Suprapubic skin (tissue), 4 donors: ENCODE measurements at regions not wholly inside any gene's neighbourhood (a gene's known extent, or its start where the extent isn't known, plus 50 kb on each side); places are given as distances from the start of the nearest gene placed in this dataset.

Experiments used
- DNase-seq, 2 donors: peaks; one replicate each; pipeline ENCODE4 v3.0.0-alpha.2; 2019; ENCODE audit warnings: low spot score in 2 of 2
- H3K27ac ChIP-seq: fragments of 200-600 bp; sonication (generic); one replicate; pipeline ENCODE4 v1.5.1; 2019
- H3K27me3 ChIP-seq: fragments of 200-600 bp; sonication (generic); one replicate; pipeline ENCODE4 v1.5.1; 2019
- H3K36me3 ChIP-seq: fragments of 200-600 bp; sonication (generic); one replicate; pipeline ENCODE4 v1.5.1; 2019
- H3K4me1 ChIP-seq: fragments of 200-600 bp; sonication (generic); one replicate; pipeline ENCODE4 v1.5.1; 2019
- H3K4me3 ChIP-seq: fragments of 200-600 bp; sonication (generic); one replicate; pipeline ENCODE4 v1.5.1; 2019; ENCODE audit warnings: mild to moderate bottlenecking
- H3K9me3 ChIP-seq: fragments of 200-600 bp; sonication (generic); one replicate; pipeline ENCODE4 v1.5.1; 2019
- EP300 ChIP-seq: sonication (generic); formaldehyde crosslinking; IDR thresholded peaks from one replicate; pipeline ENCODE4 v1.6.1; 2017; ENCODE audit warnings: antibody characterized with exemption
- POLR2A ChIP-seq, 2 donors: fragments of 450-650 bp; IDR thresholded peaks; one replicate each; pipeline ENCODE4 v1.6.1; 2017; ENCODE audit warnings: antibody characterized with exemption in 2 of 2, mild to moderate bottlenecking in 2 of 2, moderate library complexity in 2 of 2
- POLR2AphosphoS5 ChIP-seq, 3 donors: sonication (generic); formaldehyde crosslinking; IDR thresholded peaks; one replicate each; pipeline ENCODE4 v1.6.1; 2017; ENCODE audit warnings: antibody characterized with exemption in 3 of 3
- WGBS: methylation state at CpG from one replicate; pipeline ENCODE4 v1.1.5; 2018; 5-methylcytosine and 5-hydroxymethylcytosine counted together
- TF ChIP-seq, protein P1 (sequence below), 2 donors: fragments of 200-600 bp in 1 of 2; fragments of 450-650 bp in 1 of 2; sonication (generic) in 1 of 2; IDR thresholded peaks; one replicate each; pipeline ENCODE4 v1.5.1; 2016 to 2019; ENCODE audit warnings: antibody characterized with exemption in 2 of 2, mild to moderate bottlenecking in 1 of 2, moderate library complexity in 1 of 2

DNA sequence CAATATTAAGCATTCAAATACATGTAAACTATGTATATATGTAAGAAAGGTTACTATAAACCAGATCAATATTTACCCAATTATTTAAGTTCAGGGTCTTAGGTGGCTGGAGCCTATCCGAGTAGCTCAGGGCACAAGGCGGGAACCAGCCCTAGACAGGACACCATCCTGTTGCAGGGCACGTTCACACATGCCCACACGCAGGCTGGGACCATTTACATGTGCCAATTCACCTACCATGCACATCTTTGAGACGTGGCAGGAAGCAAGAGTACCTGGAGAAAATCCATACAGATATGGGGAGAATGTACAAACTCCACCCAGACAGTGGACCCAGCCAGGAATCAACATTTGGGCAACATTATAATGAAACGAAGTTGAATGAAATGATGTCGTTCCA lies 263.0 kb upstream of the E2F7 start:
- 65% methylated on average over 7 of the region's 7 CpGs for WGBS
- Histone ChIP-seq H3K4me3 (no peak overlapping the region), H3K27ac (no peak overlapping the region), H3K4me1 (peaks cover 27% of the 10 kb centered on the region), H3K27me3 (peaks cover 11% of the 10 kb centered on the region), H3K9me3 (no peaks in the 10 kb centered on the region), H3K36me3 (no peaks in the 10 kb centered on the region)
- DNase-seq, result no peak
- TF ChIP-seq POLR2A (IDR thresholded peaks at IDR 0.05), result no peak
- TF ChIP-seq, protein P1, sequence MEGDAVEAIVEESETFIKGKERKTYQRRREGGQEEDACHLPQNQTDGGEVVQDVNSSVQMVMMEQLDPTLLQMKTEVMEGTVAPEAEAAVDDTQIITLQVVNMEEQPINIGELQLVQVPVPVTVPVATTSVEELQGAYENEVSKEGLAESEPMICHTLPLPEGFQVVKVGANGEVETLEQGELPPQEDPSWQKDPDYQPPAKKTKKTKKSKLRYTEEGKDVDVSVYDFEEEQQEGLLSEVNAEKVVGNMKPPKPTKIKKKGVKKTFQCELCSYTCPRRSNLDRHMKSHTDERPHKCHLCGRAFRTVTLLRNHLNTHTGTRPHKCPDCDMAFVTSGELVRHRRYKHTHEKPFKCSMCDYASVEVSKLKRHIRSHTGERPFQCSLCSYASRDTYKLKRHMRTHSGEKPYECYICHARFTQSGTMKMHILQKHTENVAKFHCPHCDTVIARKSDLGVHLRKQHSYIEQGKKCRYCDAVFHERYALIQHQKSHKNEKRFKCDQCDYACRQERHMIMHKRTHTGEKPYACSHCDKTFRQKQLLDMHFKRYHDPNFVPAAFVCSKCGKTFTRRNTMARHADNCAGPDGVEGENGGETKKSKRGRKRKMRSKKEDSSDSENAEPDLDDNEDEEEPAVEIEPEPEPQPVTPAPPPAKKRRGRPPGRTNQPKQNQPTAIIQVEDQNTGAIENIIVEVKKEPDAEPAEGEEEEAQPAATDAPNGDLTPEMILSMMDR (IDR thresholded peaks at IDR 0.05), result no peak
- no peak for TF ChIP-seq POLR2AphosphoS5 (IDR thresholded peaks at IDR 0.05)
- no peak for TF ChIP-seq EP300

DNA sequence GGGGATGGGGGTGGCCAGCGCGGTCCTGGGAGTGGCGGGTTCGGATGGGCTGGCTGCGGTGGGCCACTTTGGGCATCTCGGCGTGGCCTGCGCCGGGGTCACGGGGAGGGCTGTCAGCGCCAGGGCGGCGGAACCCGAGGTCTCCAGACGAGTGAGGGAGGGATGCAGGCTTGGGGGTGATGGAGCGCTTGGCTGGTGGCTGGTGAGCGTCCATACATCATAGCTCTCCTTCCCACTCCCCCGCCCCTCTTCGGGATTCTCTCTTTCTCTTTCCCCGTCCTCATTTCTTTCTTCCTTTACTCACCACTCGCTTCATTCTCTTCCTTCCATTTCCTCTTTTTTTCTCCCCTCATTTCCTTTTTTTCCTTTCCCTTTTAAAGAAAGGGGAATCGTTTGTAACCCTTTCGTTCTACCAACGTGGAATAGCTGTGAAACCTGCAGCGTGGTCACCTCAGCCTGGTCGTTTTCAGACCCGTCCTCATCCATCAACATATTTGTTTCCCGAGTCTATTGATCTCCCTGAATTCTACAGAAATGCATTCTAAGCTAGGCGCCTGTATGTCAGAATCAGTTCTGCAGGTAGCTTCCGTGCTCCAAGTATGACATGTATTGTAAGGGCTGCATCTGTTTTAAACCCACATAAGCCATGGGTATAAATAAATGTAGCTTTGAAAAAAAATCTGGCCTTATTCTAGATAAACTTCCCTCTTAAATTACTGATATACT lies 260.3 kb upstream of the E2F7 start:
- Histone ChIP-seq H3K9me3 (no peaks in the 10 kb centered on the region), H3K27ac (no peak overlapping the region), H3K4me3 (peak overlapping the region; percentile 75), H3K27me3 (peaks cover 11% of the 10 kb centered on the region), H3K4me1 (peaks cover 27% of the 10 kb centered on the region), H3K36me3 (no peaks in the 10 kb centered on the region)
- peak in 1 of 2 donors; percentile 62 for DNase-seq
- no peak for TF ChIP-seq POLR2A (IDR thresholded peaks at IDR 0.05)
- TF ChIP-seq, protein P1 (IDR thresholded peaks at IDR 0.05), result no peak
- no peak for TF ChIP-seq EP300
- TF ChIP-seq POLR2AphosphoS5 (IDR thresholded peaks at IDR 0.05), result no peak
- WGBS, result 7% methylated on average over 24 of the region's 30 CpGs

DNA sequence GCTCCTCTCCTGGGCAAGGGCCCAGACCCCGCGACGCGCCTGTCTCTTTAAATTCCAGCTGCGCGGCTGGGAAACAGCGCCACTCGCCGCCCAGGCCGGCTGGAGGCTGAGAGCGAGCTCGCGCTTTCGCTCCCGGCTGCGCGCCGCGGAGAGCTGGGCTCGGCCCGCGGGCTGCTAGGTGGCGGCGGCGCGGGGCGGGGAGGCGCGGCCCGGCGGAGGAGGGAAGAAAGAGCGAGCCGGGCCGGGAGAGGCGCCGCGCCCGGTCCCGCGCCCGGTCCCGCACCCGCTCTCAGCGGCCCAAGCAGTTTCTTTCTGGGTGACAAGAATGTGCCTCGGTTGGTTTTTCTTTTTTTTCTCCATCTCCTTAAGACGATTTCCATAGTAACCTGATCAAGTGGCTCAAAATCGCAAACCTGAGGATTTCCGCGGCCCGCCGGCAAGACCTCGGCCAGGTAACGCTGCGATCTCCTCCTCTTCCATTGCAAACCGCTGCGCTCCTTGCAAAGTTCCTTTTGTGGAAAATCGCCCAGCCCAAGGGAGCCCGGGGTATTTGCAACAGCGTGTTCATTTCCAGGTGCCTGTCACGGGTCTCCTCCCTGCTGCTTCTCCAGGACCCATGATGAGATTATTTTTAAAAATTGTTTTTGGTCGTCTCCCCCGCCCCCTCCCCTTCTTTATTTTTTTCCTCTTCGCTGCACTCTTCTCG lies 259.5 kb upstream of the E2F7 start:
- H3K27ac ChIP-seq, result peak overlapping the region; percentile 66
- H3K27me3 ChIP-seq, result peaks cover 11% of the 10 kb centered on the region
- WGBS, result 0% methylated on average over 20 of the region's 64 CpGs
- no peaks in the 10 kb centered on the region for H3K9me3 ChIP-seq
- DNase-seq, result peak; percentile 77 to 85
- H3K4me3 ChIP-seq, result peak overlapping the region; percentile 75
- H3K36me3 ChIP-seq, result no peaks in the 10 kb centered on the region
- peaks cover 27% of the 10 kb centered on the region for H3K4me1 ChIP-seq
- TF ChIP-seq, protein P1 (IDR thresholded peaks at IDR 0.05), result peak; percentile 10 to 39
- TF ChIP-seq EP300, result no peak
- TF ChIP-seq POLR2A (IDR thresholded peaks at IDR 0.05), result no peak
- TF ChIP-seq POLR2AphosphoS5 (IDR thresholded peaks at IDR 0.05), result peak in 1 of 3 donors; percentile 14

DNA sequence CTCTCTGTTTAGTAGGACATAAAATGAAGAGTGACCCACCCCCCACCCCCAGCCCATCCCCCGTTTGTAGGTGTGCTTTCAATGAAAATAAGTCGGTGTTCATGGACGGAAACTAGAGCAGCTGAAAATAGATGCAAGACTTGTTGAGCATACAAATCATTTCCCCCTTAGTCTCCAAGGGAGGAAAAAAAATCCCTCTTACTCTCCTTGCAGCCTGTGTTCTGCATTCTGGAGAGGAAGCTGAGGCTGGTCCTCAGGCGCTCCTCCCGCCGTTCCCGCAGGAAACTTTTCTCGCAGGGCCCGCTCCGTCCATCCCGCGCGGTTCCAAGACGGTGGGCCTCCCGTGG lies 259.0 kb upstream of the E2F7 start:
- TF ChIP-seq, protein P1 (IDR thresholded peaks at IDR 0.05), result no peak
- TF ChIP-seq POLR2AphosphoS5 (IDR thresholded peaks at IDR 0.05) (no peak), POLR2A (IDR thresholded peaks at IDR 0.05) (no peak), EP300 (no peak)
- peak overlapping the region; percentile 66 for H3K27ac ChIP-seq
- no peaks in the 10 kb centered on the region for H3K9me3 ChIP-seq
- peak overlapping the region; percentile 75 for H3K4me3 ChIP-seq
- DNase-seq, result no peak
- peaks cover 27% of the 10 kb centered on the region for H3K4me1 ChIP-seq
- H3K27me3 ChIP-seq, result peaks cover 11% of the 10 kb centered on the region
- WGBS, result under 1% methylated on average over 13 of the region's 15 CpGs
- no peaks in the 10 kb centered on the region for H3K36me3 ChIP-seq

DNA sequence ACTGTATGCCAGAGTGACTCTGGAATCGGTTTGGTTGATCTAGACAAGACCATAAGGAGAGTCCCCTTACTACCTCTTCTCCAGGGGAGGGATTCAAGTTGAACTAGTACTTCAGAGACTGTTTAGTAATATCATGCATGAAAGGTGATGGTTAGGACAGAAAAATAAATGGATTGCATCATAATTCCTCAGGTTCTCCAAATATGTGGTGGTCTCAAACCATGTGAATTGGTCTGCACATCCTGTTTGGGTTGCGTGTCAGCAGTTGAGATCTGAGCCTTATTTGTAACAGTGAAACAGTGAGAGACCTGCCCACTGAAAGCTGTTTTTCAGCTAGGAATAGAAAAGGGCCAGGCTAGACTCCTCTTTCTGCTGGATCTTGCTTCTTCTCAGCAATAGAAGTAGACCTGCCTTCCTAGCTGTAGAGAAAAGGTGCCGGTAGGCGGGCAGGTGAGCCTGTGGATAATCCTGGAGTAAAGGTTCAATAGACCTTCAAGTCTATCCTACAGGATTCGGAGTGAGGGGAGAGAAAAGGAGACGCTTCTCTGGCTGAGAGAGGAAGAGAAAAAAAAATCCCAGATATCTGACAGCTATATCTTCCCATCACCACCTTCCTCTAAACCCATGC lies 258.5 kb upstream of the E2F7 start:
- DNase-seq, result no peak
- Histone ChIP-seq H3K4me3 (peak overlapping the region; percentile 75), H3K4me1 (peaks cover 27% of the 10 kb centered on the region), H3K27me3 (peaks cover 11% of the 10 kb centered on the region), H3K27ac (no peak overlapping the region), H3K9me3 (no peaks in the 10 kb centered on the region), H3K36me3 (no peaks in the 10 kb centered on the region)
- TF ChIP-seq POLR2A (IDR thresholded peaks at IDR 0.05), result no peak
- TF ChIP-seq, protein P1 (IDR thresholded peaks at IDR 0.05), result no peak
- no peak for TF ChIP-seq EP300
- TF ChIP-seq POLR2AphosphoS5 (IDR thresholded peaks at IDR 0.05), result no peak
- 84% methylated on average over 6 of the region's 6 CpGs for WGBS
